ENCODE measurements at regions not wholly inside any gene's neighbourhood (a gene's known extent, or its start where the extent isn't known, plus 50 kb on each side); places are given as distances from the start of the nearest gene placed in this dataset.
"Not testable (repeated sequence)": the region's sequence is repeated elsewhere in the genome, so short reads cannot be mapped to it uniquely, and the experiment has no call there.

DNA sequence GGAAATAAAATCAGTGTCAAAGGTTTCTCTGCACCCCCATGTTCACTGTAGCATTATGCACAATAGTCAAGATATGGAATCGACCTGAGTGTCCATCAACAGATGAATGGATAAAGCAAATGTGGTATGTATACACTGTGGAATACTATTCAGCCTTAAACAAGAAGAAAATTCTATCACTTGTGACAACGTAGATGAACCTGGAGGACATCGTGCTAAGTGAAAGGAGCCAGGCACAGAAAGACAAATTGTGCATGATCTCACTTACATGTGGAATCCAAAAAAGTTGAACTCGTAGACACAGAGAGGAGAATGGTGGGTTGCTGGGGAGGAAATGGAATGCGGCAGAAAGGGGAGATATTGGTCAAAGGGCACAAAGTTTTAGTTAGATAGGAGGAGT, 136.3 kb upstream of the ESR1 start:
- DNase-seq (ENCODE audit: low spot score): no peak

DNA sequence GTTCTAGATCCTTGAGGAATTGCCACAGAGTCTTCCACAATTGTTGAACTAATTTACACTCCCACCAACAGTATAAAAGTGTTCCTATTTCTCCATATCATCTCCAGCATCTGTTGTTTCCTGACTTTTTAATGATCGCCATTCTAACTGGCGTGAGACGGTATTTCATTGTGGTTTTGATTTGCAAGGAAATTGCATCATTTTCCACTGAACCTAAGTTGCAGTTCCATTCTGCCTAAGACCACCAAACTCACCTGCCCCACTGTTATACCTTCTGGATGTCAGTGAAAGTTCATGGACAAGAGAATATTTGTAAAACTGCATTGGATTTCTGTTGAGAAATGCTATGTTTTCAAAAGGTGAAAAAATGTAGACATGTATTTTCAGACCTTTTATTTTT, 132.9 kb upstream of the ESR1 start:
- no peak for DNase-seq (ENCODE audit: low spot score)

DNA sequence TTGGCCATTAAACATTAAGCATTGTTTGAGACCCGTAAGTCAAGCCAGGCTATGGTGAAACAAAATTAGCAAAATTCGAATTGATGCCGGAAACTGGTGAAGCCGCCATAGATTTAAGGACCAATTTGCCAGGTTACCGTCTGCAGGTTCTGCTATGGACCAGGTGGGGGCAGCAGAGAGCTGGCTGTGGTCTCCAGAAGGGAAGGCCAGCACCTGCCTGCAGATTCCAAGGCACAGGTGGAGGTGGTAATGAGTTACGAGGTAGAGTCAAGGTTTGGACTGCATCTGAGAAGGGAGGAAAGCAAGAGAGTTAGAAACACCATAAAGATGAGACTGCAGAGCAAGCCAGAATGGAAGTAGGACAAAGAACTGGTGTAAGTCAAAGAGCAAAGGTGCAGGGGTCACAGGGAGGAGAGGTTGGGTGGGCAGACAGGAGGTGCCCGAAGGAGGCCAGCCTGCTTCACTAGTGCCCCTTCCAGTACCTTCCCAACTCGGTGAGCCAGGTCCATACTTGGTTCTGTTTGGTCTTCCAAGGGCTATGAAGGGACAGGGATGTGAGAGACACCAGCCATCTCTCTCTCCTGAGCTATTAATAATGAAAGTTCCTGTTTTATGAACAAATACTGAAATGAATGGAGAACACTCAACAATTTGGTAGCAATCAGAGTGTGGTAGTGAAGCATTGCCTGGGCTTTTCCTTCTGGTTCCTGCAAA, 131.6 kb upstream of the ESR1 start:
- peak; percentile 91 for DNase-seq (ENCODE audit: low spot score)

DNA sequence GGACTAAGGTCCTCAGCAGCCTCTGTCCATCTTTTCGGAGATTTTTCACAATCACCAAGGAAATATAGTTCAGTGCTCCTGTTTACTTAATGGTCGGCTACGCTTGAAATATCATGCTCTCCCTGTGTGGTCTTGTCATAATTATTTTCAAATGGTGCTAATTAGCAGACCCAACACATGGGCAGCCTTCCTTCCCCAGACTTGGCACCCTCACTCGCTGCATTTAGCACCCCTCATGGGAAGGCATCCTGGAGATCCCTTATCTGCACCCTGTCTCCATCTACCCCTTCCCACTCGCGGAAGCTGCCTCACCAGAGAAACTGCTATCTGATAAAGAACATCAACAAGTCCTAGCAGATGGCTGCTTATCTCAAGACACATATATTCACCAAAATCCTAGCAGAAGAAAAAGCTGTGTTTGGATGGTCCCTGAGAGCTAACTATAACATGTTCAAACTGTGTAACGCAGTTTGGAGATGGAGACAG, 131.0 kb upstream of the ESR1 start:
- DNase-seq (ENCODE audit: low spot score): no peak

DNA sequence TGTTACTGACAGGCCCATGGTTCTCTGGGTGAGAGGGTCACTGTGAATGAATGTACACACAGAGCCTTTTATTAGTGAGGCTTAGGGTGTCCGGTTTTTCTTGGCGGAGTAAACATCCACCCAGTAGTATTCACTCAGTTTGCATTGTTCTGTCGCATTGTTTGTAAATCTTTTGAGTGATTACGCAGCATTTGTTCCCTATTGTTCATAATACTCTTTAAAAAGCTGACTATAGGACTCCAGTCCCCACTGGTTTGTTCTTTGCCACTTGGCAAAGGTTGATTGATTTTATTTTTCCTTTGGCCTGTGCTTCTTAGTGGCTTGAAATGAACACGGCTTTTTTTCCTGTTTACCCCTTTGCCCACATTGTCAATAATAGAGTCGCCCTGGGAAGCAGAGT, 130.1 kb upstream of the ESR1 start:
- DNase-seq (ENCODE audit: low spot score): no peak

DNA sequence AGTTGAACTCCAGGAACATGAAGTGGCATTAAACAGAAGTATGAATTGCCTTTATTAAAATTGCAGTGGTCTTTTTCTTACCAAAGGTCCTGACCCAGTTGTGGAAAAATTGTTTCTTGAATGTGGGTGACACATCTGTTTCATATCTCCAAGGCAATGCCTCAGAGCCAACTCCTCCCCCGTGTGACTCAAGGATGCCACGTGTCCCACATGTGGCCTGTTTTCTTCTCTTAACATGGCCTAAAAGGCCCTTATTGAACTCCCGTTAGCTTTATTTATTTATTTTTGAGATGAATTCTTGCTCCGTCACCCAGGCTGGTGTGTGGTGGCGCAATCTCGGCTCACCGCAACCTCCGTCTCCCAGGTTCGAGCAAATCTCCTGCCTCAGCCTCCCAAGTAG, 128.4 kb upstream of the ESR1 start:
- no peak for DNase-seq (ENCODE audit: low spot score)

DNA sequence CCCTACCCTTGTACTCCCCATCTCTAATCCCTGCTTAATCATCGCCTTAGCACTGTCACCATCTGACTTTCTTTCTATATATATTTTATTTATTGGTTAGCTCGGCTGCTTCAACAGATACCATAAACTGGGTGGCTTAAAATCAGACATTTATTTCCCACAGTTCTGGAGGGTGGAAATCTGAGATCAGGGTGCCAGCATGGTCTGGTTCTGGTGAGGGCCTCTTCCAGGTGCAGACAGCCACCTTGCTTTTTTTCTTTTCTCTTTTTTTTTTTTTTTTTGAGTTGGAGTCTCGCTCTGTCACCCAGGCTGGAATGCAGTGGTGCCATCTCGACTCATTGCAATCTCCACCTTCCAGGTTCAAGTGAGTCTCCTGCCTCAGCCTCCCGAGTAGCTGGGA, 127.5 kb upstream of the ESR1 start:
- DNase-seq (ENCODE audit: low spot score): no peak

DNA sequence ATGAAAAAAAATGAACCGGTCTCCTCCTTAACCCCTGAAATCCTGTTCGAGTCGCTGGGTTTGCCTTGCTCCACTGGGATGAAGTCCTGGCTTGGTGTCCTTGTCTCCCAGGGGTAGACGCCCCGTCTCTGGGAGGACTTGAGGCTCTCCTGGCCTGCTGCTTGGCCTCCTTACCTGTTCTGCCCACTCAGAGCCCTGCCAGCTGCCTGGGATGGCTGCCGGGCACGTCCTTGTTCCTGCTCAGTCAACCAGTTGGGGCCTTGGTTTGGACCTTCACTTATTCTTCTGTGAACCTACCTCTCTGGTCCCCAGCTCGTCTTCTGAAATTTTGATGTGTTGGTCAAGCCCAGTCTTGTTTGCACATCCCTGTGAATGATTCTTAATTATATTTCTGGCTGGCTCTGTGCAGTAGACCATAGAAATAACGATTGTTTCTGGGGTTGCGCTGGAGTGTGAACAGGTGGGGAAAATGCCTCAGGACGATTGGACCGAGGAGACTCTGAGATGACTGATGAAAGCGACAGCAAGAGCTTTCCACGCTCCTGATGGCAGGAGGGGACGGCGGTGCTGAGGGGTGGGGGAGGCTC, 126.5 kb upstream of the ESR1 start:
- DNase-seq (ENCODE audit: low spot score): peak; percentile 31

DNA sequence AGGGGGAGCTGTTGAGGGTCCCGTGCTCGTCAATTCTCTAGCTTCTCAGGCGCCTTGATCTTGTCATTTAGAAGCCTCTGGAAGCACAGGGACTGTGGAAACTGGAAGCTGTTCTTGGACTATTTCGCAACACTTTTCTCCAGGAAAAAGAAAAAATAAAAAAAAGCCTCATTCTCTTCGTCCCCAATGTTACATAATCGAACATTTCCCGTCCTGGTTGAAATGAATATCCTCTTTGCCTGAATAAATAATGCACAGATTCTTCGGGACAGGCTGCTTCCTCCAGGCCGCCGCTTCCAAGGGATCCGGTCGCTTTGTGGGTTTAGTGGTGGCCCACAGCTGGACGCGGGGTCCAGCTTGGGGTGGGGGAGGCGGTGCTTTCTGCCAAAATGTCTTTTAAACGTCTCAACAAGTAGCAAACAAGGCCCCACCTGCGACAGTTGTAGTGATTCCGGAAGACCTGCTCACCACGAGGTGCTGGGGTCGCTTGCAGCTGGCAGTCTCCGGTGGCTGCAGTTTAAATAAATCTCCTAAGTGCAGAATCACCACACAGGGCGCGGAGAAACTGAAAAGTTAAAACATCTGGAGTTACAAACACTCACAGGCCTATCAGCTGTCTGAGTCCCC, 125.9 kb upstream of the ESR1 start:
- DNase-seq (ENCODE audit: low spot score): no peak

DNA sequence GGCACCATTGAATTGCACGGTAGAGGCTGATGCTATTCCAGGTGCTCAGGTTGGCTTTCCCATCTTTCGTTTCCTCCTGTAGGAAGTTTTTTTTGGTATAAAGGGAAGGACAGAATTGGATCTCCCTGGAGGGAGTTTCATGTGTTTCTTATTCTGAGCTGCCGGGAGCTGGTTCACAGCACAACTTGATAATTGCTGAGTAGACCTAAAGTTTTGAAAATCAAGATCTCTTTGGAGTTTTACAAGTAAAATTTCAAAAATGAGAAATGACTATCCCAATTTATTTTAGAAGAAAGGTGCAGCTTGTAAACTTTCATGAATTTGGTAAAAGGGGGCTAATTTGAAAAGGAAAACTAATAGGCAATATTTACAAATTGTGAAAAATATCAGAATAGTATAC, 125.2 kb upstream of the ESR1 start:
- DNase-seq (ENCODE audit: low spot score): no peak

DNA sequence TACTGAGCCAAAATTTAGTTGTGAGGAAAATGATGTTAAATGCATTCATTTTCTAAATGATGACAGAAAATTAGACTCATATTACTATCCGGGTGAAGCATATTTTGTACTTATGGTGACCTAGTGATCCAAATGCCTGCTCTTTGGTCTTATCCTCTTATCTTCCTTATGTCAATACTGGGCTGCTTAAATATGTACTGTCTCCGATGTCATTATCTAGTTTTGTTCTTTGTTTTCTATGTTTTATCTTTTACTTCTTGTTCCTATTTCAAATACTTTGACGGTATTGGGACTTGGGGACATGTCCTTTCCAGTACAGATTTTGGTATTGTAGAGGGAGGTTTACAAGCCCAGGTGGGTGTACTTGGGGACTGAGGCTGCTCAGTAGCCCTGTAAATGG, 124.6 kb upstream of the ESR1 start:
- no peak for DNase-seq (ENCODE audit: low spot score)

DNA sequence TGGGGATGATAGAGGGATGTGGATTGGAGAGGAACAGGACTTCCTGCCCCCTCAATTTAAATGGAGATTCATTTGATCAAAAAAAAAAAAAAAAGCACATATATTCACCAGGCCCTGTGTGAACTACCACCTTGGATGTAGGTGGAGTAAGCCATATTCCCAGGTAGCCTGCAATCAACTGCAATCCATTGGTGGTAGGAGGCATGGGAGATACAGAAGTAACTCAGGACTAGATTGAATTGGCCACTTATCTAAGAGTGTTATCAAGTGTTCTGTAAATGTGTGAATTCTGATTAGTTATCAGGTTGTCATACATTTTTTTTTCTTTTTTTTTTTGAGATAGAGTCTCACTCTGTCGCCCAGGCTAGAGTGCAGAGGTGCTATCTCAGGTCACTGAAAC, 124.1 kb upstream of the ESR1 start:
- no peak for DNase-seq (ENCODE audit: low spot score)

DNA sequence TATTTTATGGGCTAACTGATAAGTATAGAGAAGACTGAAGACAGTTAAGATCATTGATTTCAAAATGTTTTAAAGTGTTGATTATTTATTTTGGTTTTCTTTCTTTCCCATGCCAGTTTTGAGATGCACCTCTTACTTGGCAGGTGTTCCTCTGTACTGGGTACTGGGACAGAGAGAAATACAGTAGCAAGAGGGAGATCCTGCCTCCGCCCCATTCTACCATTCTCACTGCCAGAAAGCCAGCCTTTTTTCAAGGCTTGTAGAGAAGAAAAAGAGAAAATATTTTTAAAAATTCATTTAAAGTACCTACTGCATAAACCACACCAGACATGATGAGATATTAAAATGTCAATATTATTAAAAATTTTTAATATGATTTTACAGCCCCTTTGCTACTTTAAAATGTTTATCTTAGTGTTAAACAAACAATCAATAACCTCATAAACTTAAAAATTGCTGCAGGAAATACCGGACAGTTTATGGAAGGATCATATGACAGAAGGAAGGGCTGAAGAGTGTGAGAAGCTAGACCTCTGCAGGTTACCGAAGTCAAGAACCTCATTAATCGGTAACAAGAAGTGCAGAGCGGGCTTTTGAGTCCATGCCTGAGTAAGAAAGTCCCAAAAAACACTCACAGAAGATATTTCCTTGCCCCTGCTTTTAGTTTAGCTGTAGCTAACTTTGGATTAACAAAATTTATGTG, 117.8 kb upstream of the ESR1 start:
- DNase-seq (ENCODE audit: low spot score): no peak

DNA sequence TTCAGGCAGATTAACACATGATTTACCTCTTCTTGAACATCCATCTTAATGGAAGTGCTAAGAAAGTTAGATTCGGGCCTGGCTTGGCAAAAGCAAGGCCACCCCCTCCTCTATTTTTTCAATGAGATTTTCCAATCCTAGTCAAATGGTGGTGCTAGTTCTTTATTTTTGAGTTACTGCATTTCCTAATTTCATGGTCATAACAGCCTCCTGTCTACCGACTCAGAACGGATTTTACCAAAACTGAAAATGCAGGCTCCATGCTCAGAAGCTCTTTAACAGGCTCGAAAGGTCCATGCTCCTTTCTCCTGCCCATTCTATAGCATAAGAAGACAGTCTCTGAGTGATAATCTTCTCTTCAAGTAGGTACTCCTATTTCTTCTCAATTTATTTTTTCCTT, 117.2 kb upstream of the ESR1 start:
- peak; percentile 26 for DNase-seq (ENCODE audit: low spot score)

DNA sequence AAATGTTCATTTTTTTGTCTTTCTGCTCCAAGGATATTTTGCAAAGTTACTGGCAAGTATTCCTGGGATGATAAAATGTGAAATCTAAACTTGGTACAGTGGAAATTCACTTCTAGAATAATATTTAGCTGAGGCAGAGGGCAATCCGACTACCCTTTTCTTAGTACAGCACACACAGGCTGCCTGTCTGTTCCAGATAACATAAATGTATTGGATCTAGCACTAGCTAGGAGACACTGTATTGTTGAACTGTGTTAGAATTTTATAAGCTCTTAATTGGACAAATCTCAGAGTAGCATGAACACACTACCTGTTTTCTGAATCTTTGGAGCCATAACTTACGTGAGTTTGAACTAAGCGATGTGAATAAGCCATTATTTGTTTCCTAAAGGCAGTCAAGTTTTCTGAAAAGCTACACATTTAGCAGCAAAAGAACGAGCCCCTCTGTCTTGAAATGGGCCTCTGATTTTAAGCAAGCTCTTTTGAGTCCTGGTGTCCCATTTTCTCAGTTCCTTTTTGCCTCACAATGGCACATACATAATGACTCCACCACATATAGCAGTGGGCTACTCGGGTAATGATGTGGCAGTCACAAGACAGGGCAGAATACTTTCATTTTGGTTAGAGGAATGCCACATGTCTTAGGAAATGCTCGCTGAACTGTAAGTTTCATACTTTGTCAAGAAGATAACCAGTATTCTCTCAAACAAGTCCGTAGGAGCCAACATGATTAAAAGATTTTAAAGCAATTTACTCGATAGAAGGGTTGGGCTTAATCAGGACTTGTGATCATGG, 116.5 kb upstream of the ESR1 start:
- DNase-seq (ENCODE audit: low spot score): no peak

DNA sequence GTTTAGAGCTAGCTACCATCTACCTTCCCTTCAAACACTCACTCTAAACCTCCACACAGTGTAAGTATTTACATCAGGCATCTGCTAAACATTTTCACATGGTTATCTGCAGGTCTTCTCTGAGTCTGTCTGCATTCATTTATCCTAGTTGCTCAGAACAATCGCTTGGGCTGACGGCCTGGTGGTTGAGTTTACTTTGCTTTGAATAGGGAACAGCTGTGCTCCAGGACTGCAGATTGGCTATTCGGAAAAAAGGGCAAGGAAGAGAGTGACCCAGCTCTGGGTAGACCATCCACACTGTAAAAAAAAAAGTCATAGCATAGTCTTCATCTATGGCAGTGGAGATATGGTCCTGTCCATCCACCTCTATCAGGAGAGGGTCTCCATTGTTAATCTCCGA, 115.3 kb upstream of the ESR1 start:
- DNase-seq (ENCODE audit: low spot score): no peak

DNA sequence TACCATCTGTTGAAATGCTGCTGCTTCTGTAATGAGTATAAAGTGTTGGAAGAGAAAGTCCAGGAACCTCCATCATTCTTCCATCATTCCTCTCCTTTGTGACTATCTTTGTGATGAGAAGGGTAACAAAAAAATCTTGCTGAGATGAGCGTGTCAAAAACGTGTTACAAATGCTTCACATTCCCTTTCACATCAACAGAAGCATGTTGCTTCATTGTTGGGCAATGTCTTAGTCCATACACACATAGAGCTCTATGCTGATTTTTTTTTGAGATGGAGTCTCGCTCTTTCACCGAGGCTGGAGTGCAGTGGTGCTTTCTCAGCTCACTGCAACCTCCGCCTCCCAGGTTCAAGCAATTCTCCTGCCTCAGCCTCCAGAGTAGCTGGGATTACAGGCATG, 114.1 kb upstream of the ESR1 start:
- no peak for DNase-seq (ENCODE audit: low spot score)

DNA sequence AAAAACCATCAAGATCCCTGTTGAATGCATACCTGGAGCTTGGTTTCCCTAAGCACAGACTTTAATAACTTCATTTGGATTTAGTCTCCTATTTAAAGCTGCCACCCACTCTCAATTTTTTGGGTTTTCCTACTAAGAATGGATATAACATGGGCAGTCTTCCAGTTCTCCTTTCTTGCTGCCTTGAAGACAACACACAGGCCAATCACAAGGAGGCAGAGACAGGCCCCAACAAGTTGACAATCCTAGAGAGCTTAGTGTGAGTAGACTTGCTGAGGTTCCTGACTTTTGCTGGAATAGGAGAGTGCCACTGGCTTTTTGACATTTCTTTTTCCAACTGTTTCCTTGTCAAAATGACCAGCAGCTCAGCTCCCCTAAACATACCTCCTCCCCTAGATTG, 112.3 kb upstream of the ESR1 start:
- no peak for DNase-seq (ENCODE audit: low spot score)

DNA sequence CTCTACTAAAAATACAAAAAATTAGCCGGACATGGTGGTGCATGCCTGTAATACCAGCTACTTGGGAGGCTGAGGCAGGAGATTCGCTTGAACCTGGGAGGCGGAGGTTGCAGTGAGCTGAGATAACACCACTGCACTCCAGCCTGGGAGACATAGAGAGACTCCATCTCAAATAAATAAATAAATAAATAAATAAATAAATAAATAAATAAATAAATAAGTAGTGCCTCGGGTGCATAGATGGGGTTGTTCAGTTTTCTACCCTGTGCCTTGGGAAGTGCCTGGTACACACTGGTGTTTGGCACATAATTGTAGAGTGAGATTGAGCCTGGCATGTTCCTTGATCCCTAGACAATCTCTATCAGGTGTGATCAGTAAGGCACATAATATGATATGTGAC, 111.2 kb upstream of the ESR1 start:
- DNase-seq (ENCODE audit: low spot score): not testable (repeated sequence)

DNA sequence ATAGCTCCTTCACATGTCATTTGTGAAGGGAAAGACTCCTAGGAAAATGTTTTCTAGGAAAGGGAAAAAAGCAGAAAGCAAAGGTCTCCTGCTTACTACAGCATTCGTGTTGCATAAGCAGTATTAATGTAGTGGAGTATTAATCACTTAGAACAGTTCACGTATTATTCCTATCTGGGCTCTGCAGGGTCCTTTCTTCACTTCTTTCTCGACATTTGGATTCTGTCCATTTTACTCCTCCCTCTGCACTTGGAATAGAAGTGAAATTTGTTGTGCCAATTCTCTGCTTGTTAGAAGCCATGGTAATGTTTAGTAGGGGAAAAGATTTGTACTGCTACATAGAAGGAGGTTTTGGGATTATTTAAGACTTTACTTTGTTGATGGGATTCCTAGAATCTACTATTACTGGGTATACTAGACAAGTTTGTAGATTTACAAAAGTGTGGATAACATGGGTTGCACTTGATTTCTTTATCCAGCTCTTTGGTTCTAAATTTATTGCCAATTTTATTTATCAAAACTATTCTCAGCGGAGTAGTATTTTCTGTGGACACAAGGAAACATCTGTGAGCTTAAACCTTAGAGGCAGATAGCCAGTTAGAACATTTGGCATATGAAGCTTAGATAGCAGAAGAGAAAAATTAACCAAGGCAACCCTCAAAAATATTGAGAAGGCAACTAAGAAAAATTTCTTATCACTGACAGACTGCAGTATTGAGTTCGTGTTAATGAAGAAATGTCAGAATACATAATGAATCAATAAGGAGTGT, 108.4 kb upstream of the ESR1 start:
- no peak for DNase-seq (ENCODE audit: low spot score)

DNA sequence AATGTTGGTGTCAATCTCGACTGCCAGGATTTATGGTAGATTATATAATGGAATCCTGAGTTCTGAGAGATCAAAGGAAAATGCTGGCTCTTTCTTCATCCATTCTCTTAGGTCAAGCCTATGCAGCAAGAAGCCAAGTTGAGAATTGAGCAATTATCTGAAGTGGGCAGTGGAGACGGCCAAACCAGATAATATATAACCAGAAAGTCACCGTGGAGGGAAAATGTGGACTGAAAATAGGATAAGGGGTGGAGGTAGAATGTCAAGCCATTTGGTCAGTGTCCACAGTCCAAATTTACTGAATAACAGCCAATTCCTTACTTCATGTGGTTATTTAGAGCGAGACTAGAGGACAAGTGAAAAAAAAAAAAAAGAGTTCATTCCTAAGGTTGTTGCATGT, 107.8 kb upstream of the ESR1 start:
- DNase-seq (ENCODE audit: low spot score): no peak
